ENCODE measurements at regions not wholly inside any gene's neighbourhood (a gene's known extent, or its start where the extent isn't known, plus 50 kb on each side); places are given as distances from the start of the nearest gene placed in this dataset.

- DNase-seq (ENCODE audit: low read depth) = no peak
- no peak for TF ChIP-seq CTCF (IDR thresholded peaks at IDR 0.05; ENCODE audit: low read depth, low read length, missing control alignments)
- no peak overlapping the region for H3K4me3 ChIP-seq (ENCODE audit: low read depth, low read length)
Observed at GRCh38 chr4:133493241-133493640, 344.1 kb downstream of the PCDH10 start.

DNA sequence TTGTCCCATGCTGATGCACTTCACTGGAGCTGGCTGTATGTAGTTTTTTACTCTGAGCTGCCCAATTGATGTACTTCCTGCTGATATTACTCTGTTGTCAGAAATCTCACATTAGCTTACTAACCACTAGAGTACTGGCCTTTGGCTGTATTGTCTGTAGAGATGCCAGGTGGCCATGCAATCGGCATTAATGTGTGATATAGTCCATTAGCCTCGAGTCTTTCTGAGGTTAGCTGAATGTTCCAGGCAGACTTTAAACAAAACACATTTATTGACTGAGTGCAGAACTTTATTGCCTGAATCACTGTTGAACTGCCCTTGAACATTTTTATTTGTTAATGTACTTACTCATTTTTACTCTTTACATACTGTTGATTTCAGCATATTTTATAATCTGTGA lies 335.2 kb downstream of the PCDH10 start:
- no peak for DNase-seq (ENCODE audit: low read depth)
- no peak for TF ChIP-seq CTCF (IDR thresholded peaks at IDR 0.05; ENCODE audit: low read depth, low read length, missing control alignments)
- H3K4me3 ChIP-seq (ENCODE audit: low read depth, low read length) = no peak overlapping the region

DNA sequence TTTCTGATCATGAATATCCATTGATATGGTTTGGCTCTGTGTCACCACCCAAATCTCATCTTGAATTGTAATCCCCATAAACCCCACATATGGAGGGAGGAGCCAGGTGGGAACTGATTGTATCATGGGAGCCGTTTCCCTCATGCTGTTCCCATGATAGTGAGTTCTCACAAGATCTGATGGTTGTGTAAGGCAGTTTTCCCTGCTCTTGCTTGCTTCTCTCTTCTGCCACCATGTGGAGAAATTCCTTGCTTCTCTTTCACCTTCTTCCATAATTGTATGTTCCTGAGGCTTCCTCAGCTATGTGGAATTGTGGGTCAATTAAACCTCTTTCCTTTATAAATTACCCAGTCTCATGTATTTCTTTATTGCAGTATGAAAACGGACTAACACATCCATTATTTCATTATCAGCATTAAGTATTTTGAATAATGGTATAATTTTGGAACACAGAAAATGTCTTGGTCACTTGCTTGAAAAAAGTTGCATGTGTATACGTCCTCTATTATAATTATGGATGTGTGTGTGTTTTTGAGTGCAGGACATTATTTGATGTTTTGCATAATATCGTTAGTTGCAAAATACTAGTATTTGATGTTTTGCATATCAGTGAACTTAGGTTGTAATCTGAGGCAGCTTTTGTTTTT lies 334.6 kb downstream of the PCDH10 start:
- no peak for DNase-seq (ENCODE audit: low read depth)
- H3K4me3 ChIP-seq (ENCODE audit: low read depth, low read length) = no peak overlapping the region
- TF ChIP-seq CTCF (IDR thresholded peaks at IDR 0.05; ENCODE audit: low read depth, low read length, missing control alignments) = no peak

GRCh38 chr4:133476063-133476462 lies 327.0 kb downstream of the PCDH10 start:
- no peak overlapping the region for H3K4me3 ChIP-seq (ENCODE audit: low read depth, low read length)
- no peak for DNase-seq (ENCODE audit: low read depth)
- TF ChIP-seq CTCF (IDR thresholded peaks at IDR 0.05; ENCODE audit: low read depth, low read length, missing control alignments) = no peak

DNA sequence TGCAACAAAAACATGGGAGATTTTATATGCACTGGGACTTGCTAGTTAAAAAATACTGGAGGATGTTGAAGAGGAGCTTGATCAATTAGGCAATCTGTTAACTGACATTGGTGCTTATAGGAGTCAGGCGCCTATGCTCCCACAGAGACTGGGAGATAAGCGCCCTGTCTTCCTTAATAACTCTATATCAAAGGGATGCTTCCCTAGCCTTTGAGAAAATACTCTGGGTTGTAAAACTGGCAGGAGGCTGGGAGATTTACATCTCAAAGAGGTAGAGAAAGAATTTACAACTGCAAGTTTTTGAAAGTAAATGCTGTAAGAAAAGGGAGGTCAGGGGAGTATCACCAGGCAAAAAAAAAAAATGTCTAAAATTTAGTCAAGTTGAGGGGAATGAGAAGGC lies 325.4 kb downstream of the PCDH10 start:
- no peak for DNase-seq (ENCODE audit: low read depth)
- TF ChIP-seq CTCF (IDR thresholded peaks at IDR 0.05; ENCODE audit: low read depth, low read length, missing control alignments) = no peak
- no peak overlapping the region for H3K4me3 ChIP-seq (ENCODE audit: low read depth, low read length)

DNA sequence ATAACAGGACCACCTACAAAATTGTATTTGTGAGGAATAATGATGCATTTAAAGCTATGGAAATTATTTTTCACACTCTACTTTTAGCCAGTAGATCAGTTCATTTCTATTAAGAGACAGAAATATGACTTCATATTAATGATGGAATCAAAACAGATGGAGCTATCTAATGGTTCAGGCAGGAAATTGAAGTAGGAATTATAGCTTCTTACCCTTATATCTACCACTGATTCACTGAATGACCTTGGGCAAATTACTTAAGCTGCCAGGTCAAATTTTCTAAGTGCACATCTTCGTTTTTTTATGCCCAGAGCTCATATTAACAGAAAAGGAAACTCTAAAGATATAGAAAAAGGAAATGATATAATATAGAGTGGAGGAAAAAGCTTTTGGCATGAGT lies 323.1 kb downstream of the PCDH10 start:
- DNase-seq (ENCODE audit: low read depth) = no peak
- no peak for TF ChIP-seq CTCF (IDR thresholded peaks at IDR 0.05; ENCODE audit: low read depth, low read length, missing control alignments)
- no peak overlapping the region for H3K4me3 ChIP-seq (ENCODE audit: low read depth, low read length)

DNA sequence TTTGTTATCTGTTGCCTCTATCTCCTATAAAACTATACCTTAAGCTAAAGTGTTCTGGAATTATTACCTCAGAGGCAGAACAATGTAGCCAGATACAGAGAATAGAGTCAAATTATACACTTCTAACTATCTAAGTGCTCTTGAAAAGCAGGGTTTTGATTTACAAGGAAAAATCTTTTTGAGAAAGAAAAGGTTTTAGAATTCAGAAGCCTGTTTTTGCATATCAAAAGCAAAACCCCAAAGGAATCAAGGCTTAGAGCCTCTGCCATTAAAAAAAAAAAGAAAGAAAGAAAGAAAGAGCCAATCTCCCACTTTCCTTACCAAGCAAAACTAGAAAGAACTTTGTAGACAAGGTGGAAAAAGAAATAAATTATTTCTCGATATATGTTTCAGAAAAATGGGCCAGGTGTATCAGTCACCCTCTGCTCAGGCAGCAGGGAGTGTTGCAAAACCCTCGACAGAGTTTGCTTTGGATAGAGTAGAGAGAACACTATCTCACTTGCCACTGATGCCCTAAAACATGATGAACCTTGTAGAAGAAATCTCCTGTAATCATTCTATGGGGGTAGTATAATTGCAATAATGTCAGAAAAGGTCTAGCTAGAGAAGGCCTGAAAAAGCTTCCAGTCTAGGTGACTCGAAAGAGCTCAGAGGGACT lies 318.3 kb downstream of the PCDH10 start:
- no peak overlapping the region for H3K4me3 ChIP-seq (ENCODE audit: low read depth, low read length)
- no peak for DNase-seq (ENCODE audit: low read depth)
- no peak for TF ChIP-seq CTCF (IDR thresholded peaks at IDR 0.05; ENCODE audit: low read depth, low read length, missing control alignments)
